Fibroblast of peridontal ligament (primary cell): ENCODE measurements at regions not wholly inside any gene's neighbourhood (a gene's known extent, or its start where the extent isn't known, plus 50 kb on each side); places are given as distances from the start of the nearest gene placed in this dataset.

Experiments used
- DNase-seq: peaks from one replicate; pipeline ENCODE4 v3.0.0-alpha.2; 2010; ENCODE audit errors: extremely low read depth

- DNase-seq: no peak
Measured at GRCh38 chr13:86737334-86737932, 933.7 kb upstream of the SLITRK5 start.

GRCh38 chr13:86741762-86742285 lies 929.3 kb upstream of the SLITRK5 start:
- DNase-seq: no peak

- DNase-seq: no peak
Measured at GRCh38 chr13:86757236-86757978, 913.8 kb upstream of the SLITRK5 start.

GRCh38 chr13:86758116-86758515 lies 913.1 kb upstream of the SLITRK5 start:
- no peak for DNase-seq

GRCh38 chr13:86760620-86761019 lies 910.6 kb upstream of the SLITRK5 start:
- DNase-seq: no peak

GRCh38 chr13:86765462-86765861 lies 905.7 kb upstream of the SLITRK5 start:
- no peak for DNase-seq

- DNase-seq: no peak
Measured at GRCh38 chr13:86788616-86789015, 882.6 kb upstream of the SLITRK5 start.

GRCh38 chr13:86792153-86792651 lies 879.0 kb upstream of the SLITRK5 start:
- DNase-seq: no peak

- no peak for DNase-seq
Measured at GRCh38 chr13:86795858-86796257, 875.3 kb upstream of the SLITRK5 start.

- DNase-seq: no peak
Measured at GRCh38 chr13:86810361-86810760, 860.8 kb upstream of the SLITRK5 start.

- DNase-seq: no peak
Measured at GRCh38 chr13:86813198-86813597, 858.0 kb upstream of the SLITRK5 start.

GRCh38 chr13:86825410-86825809 lies 845.8 kb upstream of the SLITRK5 start:
- DNase-seq: no peak

- DNase-seq: no peak
Measured at GRCh38 chr13:86826232-86826631, 844.9 kb upstream of the SLITRK5 start.

GRCh38 chr13:86830046-86830445 lies 841.1 kb upstream of the SLITRK5 start:
- DNase-seq: peak; percentile 1

- DNase-seq: no peak
Measured at GRCh38 chr13:86831084-86831483, 840.1 kb upstream of the SLITRK5 start.

- no peak for DNase-seq
Measured at GRCh38 chr13:86838411-86839120, 832.6 kb upstream of the SLITRK5 start.

GRCh38 chr13:86839221-86839620 lies 832.0 kb upstream of the SLITRK5 start:
- no peak for DNase-seq

GRCh38 chr13:86840250-86841191 lies 830.6 kb upstream of the SLITRK5 start:
- DNase-seq: no peak

- DNase-seq: no peak
Measured at GRCh38 chr13:86841264-86841663, 829.9 kb upstream of the SLITRK5 start.

GRCh38 chr13:86846501-86846900 lies 824.7 kb upstream of the SLITRK5 start:
- DNase-seq: no peak

GRCh38 chr13:86848716-86849115 lies 822.5 kb upstream of the SLITRK5 start:
- no peak for DNase-seq
